ENCODE measurements at regions not wholly inside any gene's neighbourhood (a gene's known extent, or its start where the extent isn't known, plus 50 kb on each side); places are given as distances from the start of the nearest gene placed in this dataset.
"Not testable (repeated sequence)": the region's sequence is repeated elsewhere in the genome, so short reads cannot be mapped to it uniquely, and the experiment has no call there.

DNA sequence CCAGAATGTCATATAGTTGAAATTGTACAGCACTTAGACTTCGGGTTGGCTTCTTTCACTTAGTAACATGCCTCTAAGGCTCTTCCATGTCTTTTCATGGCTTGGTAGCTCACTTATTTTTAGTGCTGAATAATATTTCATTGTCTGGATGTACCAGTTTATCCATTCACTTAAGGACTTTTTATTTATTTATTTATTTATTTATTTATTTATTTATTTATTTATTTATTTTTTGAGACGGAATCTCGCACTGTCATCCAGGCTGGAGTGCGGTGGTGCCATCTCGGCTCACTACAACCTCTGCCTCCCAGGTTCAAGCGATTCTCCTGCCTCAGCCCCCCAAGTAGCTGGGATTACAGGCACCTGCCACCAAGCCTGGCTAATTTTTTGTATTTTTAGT is 132.9 kb upstream of the ELAC2 start:
- H3K4me1 ChIP-seq (ENCODE audit: control insufficient read depth, insufficient read depth, low read length); H3K9me3 ChIP-seq (ENCODE audit: control insufficient read depth, insufficient read depth, low read depth, low read length); H3K4me3 ChIP-seq (ENCODE audit: low read depth, low read length); H3K27me3 ChIP-seq (ENCODE audit: control insufficient read depth, insufficient read depth, low read length); H3K27ac ChIP-seq (ENCODE audit: low read depth, low read length); H3K9ac ChIP-seq (ENCODE audit: low read length); H3K36me3 ChIP-seq (ENCODE audit: control insufficient read depth, insufficient read depth, low read length): not testable (repeated sequence)

- Histone ChIP-seq H3K36me3 (ENCODE audit: control insufficient read depth, insufficient read depth, low read length) (no peaks in the 10 kb centered on the region), H3K9ac (ENCODE audit: low read length) (no peak overlapping the region), H3K4me3 (ENCODE audit: low read depth, low read length) (no peak overlapping the region), H3K4me1 (ENCODE audit: control insufficient read depth, insufficient read depth, low read length) (peaks cover 7% of the 10 kb centered on the region), H3K27ac (ENCODE audit: low read depth, low read length) (no peak overlapping the region), H3K9me3 (ENCODE audit: control insufficient read depth, insufficient read depth, low read depth, low read length) (peaks cover 17% of the 10 kb centered on the region), H3K27me3 (ENCODE audit: control insufficient read depth, insufficient read depth, low read length) (no peaks in the 10 kb centered on the region)
These were observed 125.2 kb upstream of the ELAC2 start for GRCh38 chr17:13143001-13143400.

DNA sequence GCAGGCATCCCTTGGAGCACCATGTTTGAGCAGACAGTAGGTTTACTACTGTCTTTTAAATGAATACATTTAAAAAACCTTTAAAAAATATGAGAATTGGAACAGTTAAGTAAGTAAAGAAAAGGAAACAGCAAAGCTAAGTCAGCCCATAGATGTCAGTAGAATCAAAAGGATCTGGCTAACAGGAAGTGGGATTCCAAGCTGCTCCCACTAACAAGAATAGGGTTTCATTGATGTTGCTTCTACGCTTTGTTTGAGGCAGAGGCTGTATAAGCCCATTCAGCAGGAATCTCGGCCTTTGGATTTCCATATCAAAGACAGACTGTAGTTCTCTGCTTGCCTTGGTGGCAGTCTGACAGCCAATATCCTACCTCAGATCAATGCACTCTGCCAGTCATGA is 122.9 kb upstream of the ELAC2 start:
- Histone ChIP-seq H3K27me3 (ENCODE audit: control insufficient read depth, insufficient read depth, low read length) (no peaks in the 10 kb centered on the region), H3K9ac (ENCODE audit: low read length) (no peak overlapping the region), H3K9me3 (ENCODE audit: control insufficient read depth, insufficient read depth, low read depth, low read length) (peaks cover 24% of the 10 kb centered on the region)

GRCh38 chr17:13135506-13135905 is 117.7 kb upstream of the ELAC2 start:
- Histone ChIP-seq H3K9ac (ENCODE audit: low read length) (no peak overlapping the region), H3K4me1 (ENCODE audit: control insufficient read depth, insufficient read depth, low read length) (no peaks in the 10 kb centered on the region), H3K36me3 (ENCODE audit: control insufficient read depth, insufficient read depth, low read length) (no peaks in the 10 kb centered on the region), H3K27ac (ENCODE audit: low read depth, low read length) (no peak overlapping the region), H3K4me3 (ENCODE audit: low read depth, low read length) (no peak overlapping the region), H3K9me3 (ENCODE audit: control insufficient read depth, insufficient read depth, low read depth, low read length) (peaks cover 24% of the 10 kb centered on the region), H3K27me3 (ENCODE audit: control insufficient read depth, insufficient read depth, low read length) (no peaks in the 10 kb centered on the region)

More for the DNA sequence above, 122.9 kb upstream of the ELAC2 start:
- Histone ChIP-seq H3K4me1 (ENCODE audit: control insufficient read depth, insufficient read depth, low read length) (peaks cover 7% of the 10 kb centered on the region), H3K27ac (ENCODE audit: low read depth, low read length) (no peak overlapping the region), H3K36me3 (ENCODE audit: control insufficient read depth, insufficient read depth, low read length) (no peaks in the 10 kb centered on the region), H3K4me3 (ENCODE audit: low read depth, low read length) (no peak overlapping the region)

DNA sequence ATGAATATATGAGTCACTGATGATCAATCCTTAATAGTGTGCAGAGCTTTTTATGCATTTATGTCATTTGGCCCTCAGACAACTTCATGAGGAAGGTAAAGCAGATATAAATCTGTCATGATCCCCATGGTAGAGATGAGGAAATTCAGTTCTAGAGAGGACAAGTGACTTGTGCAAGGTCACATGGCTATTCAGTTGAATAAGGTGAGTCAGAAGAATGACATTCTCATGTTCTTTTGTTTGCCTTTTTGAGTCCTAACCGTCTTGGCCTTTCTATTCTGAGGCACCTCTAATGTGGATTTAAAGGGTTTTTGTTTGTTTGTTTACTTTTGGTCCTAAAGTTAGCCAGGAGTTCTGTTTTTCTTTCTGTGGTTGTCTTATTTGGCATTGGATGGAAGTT is 116.2 kb upstream of the ELAC2 start:
- Histone ChIP-seq H3K9ac (ENCODE audit: low read length) (no peak overlapping the region), H3K36me3 (ENCODE audit: control insufficient read depth, insufficient read depth, low read length) (no peaks in the 10 kb centered on the region), H3K9me3 (ENCODE audit: control insufficient read depth, insufficient read depth, low read depth, low read length) (peaks cover 14% of the 10 kb centered on the region), H3K4me1 (ENCODE audit: control insufficient read depth, insufficient read depth, low read length) (no peaks in the 10 kb centered on the region), H3K27ac (ENCODE audit: low read depth, low read length) (no peak overlapping the region), H3K27me3 (ENCODE audit: control insufficient read depth, insufficient read depth, low read length) (no peaks in the 10 kb centered on the region), H3K4me3 (ENCODE audit: low read depth, low read length) (no peak overlapping the region)

- H3K9me3 ChIP-seq (ENCODE audit: control insufficient read depth, insufficient read depth, low read depth, low read length), result no peaks in the 10 kb centered on the region
- no peaks in the 10 kb centered on the region for H3K36me3 ChIP-seq (ENCODE audit: control insufficient read depth, insufficient read depth, low read length)
- no peaks in the 10 kb centered on the region for H3K4me1 ChIP-seq (ENCODE audit: control insufficient read depth, insufficient read depth, low read length)
- H3K9ac ChIP-seq (ENCODE audit: low read length), result no peak overlapping the region
- no peaks in the 10 kb centered on the region for H3K27me3 ChIP-seq (ENCODE audit: control insufficient read depth, insufficient read depth, low read length)
- no peak overlapping the region for H3K27ac ChIP-seq (ENCODE audit: low read depth, low read length)
- no peak overlapping the region for H3K4me3 ChIP-seq (ENCODE audit: low read depth, low read length)
These were observed 113.4 kb upstream of the ELAC2 start for GRCh38 chr17:13131225-13131624.

DNA sequence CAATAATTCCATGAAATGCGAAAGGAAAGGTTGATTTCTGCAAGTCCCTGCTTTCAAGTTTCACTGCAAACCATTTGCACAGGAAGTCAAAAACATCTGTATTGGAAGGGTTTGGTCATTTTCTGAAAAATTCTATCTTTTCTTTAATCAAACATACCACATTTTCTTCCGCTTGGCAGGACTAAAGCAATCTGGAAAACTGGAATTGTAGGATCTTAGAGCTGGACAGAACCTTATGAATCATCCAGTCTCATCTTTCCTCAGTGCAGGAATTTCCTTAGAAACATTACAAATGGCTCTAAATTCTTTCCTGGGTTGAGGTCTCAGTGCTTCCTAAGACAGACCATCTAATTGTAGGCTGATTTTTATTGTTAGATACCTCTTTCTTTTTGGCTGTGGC is 111.5 kb upstream of the ELAC2 start:
- Histone ChIP-seq H3K27ac (ENCODE audit: low read depth, low read length) (no peak overlapping the region), H3K27me3 (ENCODE audit: control insufficient read depth, insufficient read depth, low read length) (no peaks in the 10 kb centered on the region), H3K36me3 (ENCODE audit: control insufficient read depth, insufficient read depth, low read length) (no peaks in the 10 kb centered on the region), H3K9ac (ENCODE audit: low read length) (no peak overlapping the region), H3K4me3 (ENCODE audit: low read depth, low read length) (no peak overlapping the region), H3K4me1 (ENCODE audit: control insufficient read depth, insufficient read depth, low read length) (no peaks in the 10 kb centered on the region), H3K9me3 (ENCODE audit: control insufficient read depth, insufficient read depth, low read depth, low read length) (no peaks in the 10 kb centered on the region)

- Histone ChIP-seq H3K27ac (ENCODE audit: low read depth, low read length) (no peak overlapping the region), H3K27me3 (ENCODE audit: control insufficient read depth, insufficient read depth, low read length) (no peaks in the 10 kb centered on the region), H3K36me3 (ENCODE audit: control insufficient read depth, insufficient read depth, low read length) (no peaks in the 10 kb centered on the region), H3K4me3 (ENCODE audit: low read depth, low read length) (no peak overlapping the region), H3K9ac (ENCODE audit: low read length) (no peak overlapping the region), H3K9me3 (ENCODE audit: control insufficient read depth, insufficient read depth, low read depth, low read length) (no peaks in the 10 kb centered on the region), H3K4me1 (ENCODE audit: control insufficient read depth, insufficient read depth, low read length) (no peaks in the 10 kb centered on the region)
These were observed 110.8 kb upstream of the ELAC2 start for GRCh38 chr17:13128676-13129075.

- no peak overlapping the region for H3K4me3 ChIP-seq (ENCODE audit: low read depth, low read length)
- no peaks in the 10 kb centered on the region for H3K9me3 ChIP-seq (ENCODE audit: control insufficient read depth, insufficient read depth, low read depth, low read length)
- H3K4me1 ChIP-seq (ENCODE audit: control insufficient read depth, insufficient read depth, low read length), result no peaks in the 10 kb centered on the region
- H3K27me3 ChIP-seq (ENCODE audit: control insufficient read depth, insufficient read depth, low read length), result no peaks in the 10 kb centered on the region
- no peaks in the 10 kb centered on the region for H3K36me3 ChIP-seq (ENCODE audit: control insufficient read depth, insufficient read depth, low read length)
- no peak overlapping the region for H3K9ac ChIP-seq (ENCODE audit: low read length)
- H3K27ac ChIP-seq (ENCODE audit: low read depth, low read length), result no peak overlapping the region
These were observed 110.2 kb upstream of the ELAC2 start for GRCh38 chr17:13127921-13128602.

DNA sequence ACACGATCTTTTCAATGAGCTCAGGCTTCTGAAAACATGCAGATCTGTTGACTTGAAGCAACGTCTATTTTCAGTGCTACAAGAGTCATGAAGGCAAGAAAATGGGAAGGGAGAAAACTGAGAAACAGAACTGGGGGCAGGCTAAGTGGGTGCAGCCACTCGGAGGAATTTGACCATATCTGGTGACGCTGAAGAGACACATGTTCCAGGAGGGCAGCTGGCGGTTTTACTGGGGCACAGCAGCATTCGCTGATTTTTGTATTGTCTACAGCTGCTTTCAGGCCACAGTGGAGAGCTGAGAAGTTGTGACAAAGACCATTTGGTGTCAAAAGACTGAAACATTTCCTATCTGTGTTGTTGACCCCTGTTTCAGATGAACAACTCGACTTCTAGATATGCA is 103.0 kb upstream of the ELAC2 start:
- Histone ChIP-seq H3K36me3 (ENCODE audit: control insufficient read depth, insufficient read depth, low read length) (no peaks in the 10 kb centered on the region), H3K4me3 (ENCODE audit: low read depth, low read length) (no peak overlapping the region), H3K27ac (ENCODE audit: low read depth, low read length) (no peak overlapping the region), H3K4me1 (ENCODE audit: control insufficient read depth, insufficient read depth, low read length) (no peaks in the 10 kb centered on the region), H3K27me3 (ENCODE audit: control insufficient read depth, insufficient read depth, low read length) (no peaks in the 10 kb centered on the region), H3K9me3 (ENCODE audit: control insufficient read depth, insufficient read depth, low read depth, low read length) (no peaks in the 10 kb centered on the region), H3K9ac (ENCODE audit: low read length) (no peak overlapping the region)

- no peak overlapping the region for H3K4me3 ChIP-seq (ENCODE audit: low read depth, low read length)
- H3K9me3 ChIP-seq (ENCODE audit: control insufficient read depth, insufficient read depth, low read depth, low read length), result no peaks in the 10 kb centered on the region
- no peaks in the 10 kb centered on the region for H3K36me3 ChIP-seq (ENCODE audit: control insufficient read depth, insufficient read depth, low read length)
- H3K27me3 ChIP-seq (ENCODE audit: control insufficient read depth, insufficient read depth, low read length), result no peaks in the 10 kb centered on the region; the same call in 1 of the 2 replicates
- no peak overlapping the region for H3K9ac ChIP-seq (ENCODE audit: low read length)
- no peaks in the 10 kb centered on the region for H3K4me1 ChIP-seq (ENCODE audit: control insufficient read depth, insufficient read depth, low read length)
- no peak overlapping the region for H3K27ac ChIP-seq (ENCODE audit: low read depth, low read length)
These were observed 100.5 kb upstream of the ELAC2 start for GRCh38 chr17:13118311-13118710.

DNA sequence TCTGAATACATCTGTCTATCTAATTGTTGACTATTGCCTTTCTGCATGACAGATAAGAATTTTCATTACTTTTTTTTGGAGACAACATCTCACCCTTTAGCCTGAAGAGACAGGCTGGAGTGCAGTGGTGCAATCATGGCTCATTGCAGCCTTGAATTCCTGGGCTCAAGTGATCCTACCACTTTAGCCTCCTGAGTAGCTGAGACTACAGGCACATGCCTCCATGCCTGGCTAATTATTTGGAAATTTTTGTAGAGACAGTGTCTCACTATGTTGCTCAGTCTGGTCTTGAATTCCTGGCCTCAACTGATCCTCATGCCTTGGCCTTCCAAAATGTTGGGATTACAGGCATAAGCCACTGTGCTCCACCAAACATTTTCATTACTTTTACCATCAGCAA is 99.8 kb upstream of the ELAC2 start:
- Histone ChIP-seq H3K9me3 (ENCODE audit: control insufficient read depth, insufficient read depth, low read depth, low read length) (no peaks in the 10 kb centered on the region), H3K4me1 (ENCODE audit: control insufficient read depth, insufficient read depth, low read length) (no peaks in the 10 kb centered on the region), H3K27ac (ENCODE audit: low read depth, low read length) (no peak overlapping the region), H3K9ac (ENCODE audit: low read length) (no peak overlapping the region), H3K36me3 (ENCODE audit: control insufficient read depth, insufficient read depth, low read length) (no peaks in the 10 kb centered on the region), H3K27me3 (ENCODE audit: control insufficient read depth, insufficient read depth, low read length) (no peaks in the 10 kb centered on the region; the same call in 1 of the 2 replicates), H3K4me3 (ENCODE audit: low read depth, low read length) (no peak overlapping the region)

All from HUES6 (cell line).